GM12875 (cell line): ENCODE measurements at regions not wholly inside any gene's neighbourhood (a gene's known extent, or its start where the extent isn't known, plus 50 kb on each side); places are given as distances from the start of the nearest gene placed in this dataset.

Experiments used
- H3K4me3 ChIP-seq: one replicate; pipeline ENCODE4 v1.5.1; 2011; ENCODE audit warnings: low read depth, low read length, control low read depth
- TF ChIP-seq, protein P1 (sequence below): IDR thresholded peaks from 2 replicates; pipeline ENCODE4 v1.5.1; 2011; ENCODE audit warnings: low read depth, mild to moderate bottlenecking, control low read depth, inconsistent platforms, low read length, moderate library complexity, borderline replicate concordance; ENCODE audit not compliant: insufficient read depth

- no peak overlapping the region for H3K4me3 ChIP-seq
- TF ChIP-seq, protein P1, sequence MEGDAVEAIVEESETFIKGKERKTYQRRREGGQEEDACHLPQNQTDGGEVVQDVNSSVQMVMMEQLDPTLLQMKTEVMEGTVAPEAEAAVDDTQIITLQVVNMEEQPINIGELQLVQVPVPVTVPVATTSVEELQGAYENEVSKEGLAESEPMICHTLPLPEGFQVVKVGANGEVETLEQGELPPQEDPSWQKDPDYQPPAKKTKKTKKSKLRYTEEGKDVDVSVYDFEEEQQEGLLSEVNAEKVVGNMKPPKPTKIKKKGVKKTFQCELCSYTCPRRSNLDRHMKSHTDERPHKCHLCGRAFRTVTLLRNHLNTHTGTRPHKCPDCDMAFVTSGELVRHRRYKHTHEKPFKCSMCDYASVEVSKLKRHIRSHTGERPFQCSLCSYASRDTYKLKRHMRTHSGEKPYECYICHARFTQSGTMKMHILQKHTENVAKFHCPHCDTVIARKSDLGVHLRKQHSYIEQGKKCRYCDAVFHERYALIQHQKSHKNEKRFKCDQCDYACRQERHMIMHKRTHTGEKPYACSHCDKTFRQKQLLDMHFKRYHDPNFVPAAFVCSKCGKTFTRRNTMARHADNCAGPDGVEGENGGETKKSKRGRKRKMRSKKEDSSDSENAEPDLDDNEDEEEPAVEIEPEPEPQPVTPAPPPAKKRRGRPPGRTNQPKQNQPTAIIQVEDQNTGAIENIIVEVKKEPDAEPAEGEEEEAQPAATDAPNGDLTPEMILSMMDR: no peak
Measured at GRCh38 chr19:31784671-31785101, 435.4 kb upstream of the TSHZ3 start.

DNA sequence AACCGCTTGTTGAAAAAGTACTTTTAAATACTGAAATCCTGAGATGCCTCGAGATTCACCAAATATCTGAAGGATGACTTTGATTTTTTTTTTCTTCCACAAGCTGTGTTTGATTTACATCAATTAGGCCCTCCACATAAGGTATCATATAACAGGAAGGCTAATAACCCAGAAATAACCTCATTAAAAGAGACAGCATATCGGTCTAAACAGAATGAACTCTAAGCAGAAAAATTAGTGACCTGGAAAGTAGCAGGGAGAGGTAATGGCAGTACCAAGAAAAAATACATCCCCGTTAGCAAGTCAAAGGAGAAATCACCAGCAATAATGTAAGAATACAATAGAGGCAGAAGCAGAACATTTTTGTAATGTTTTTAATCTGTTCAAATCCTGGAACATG is 452.4 kb upstream of the TSHZ3 start:
- TF ChIP-seq, protein P1: no peak
- no peak overlapping the region for H3K4me3 ChIP-seq

DNA sequence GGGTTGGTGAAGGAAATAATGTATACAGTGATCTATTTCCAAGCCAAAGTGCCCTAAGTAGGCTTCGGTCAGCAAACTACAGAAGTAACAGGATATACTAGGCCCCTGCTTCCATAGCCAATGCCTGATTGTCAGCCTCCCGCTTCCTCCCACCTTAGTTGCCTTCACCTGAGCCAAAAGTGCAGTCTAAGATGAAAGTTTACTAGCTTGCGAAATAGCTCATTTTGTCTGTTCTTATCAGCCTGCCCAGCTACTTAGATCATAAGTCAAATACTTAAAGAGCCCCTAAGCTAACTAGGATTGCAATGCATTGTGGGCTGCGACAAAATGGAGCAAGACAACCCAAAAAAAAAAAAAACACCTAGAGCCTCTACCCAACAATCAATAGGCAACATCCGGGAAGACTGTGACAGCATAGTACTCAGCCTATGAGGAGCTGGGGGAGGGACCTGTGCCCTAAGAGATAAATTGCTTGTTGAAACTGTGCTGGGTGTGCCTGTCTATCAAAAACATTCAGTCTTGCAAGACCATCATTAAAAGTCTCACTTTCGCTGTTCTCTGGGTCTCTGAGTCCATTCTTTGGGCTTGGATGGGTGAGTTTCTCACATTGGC is 454.7 kb upstream of the TSHZ3 start:
- TF ChIP-seq, protein P1: no peak
- no peak overlapping the region for H3K4me3 ChIP-seq

DNA sequence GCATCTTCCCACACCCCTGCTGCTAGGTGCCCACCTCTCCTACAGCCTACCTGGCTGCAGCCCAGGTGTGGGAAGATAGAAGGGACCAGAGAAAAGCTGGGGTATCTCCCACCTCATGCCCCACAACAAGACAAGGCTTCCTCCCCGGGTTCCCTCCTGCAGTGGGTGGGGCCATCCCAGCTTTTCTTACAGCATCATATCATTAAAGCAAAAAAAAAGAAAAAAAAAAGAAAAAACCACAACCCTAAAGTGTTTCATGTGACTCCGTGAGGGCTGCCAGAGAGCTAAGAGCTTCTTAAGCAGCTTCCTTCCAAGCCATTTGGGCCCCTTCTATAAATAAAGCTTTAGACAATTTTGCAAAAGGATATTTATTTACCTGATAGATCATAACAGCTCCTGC is 455.4 kb upstream of the TSHZ3 start:
- TF ChIP-seq, protein P1: no peak
- no peak overlapping the region for H3K4me3 ChIP-seq

DNA sequence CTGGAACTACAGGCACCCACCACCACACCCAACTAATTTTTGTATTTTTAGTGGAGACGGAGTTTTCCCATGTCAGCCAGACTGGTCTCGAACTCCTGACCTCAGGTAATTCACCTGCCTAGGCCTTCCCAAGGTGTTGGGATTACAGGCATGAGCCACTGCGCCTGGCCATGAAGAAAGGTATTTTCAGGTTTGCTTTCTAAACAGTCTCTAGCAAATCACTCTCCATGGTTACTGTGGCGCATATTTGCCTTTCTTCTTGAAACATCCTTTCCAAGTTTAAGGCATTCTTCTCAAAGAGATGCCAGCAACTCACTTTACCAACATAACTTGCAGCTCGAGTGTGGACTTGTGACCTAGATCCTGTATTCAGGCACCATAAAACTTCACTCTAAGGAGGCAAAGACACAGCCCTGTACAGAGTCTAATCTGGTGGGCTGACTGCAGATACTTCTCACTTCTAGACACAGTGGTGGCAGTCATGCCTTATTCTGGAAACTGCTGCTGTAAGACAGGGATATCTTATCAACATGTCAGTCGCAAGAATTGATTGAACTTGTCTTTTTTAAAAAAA is 461.4 kb upstream of the TSHZ3 start:
- H3K4me3 ChIP-seq: no peak overlapping the region
- TF ChIP-seq, protein P1: no peak

DNA sequence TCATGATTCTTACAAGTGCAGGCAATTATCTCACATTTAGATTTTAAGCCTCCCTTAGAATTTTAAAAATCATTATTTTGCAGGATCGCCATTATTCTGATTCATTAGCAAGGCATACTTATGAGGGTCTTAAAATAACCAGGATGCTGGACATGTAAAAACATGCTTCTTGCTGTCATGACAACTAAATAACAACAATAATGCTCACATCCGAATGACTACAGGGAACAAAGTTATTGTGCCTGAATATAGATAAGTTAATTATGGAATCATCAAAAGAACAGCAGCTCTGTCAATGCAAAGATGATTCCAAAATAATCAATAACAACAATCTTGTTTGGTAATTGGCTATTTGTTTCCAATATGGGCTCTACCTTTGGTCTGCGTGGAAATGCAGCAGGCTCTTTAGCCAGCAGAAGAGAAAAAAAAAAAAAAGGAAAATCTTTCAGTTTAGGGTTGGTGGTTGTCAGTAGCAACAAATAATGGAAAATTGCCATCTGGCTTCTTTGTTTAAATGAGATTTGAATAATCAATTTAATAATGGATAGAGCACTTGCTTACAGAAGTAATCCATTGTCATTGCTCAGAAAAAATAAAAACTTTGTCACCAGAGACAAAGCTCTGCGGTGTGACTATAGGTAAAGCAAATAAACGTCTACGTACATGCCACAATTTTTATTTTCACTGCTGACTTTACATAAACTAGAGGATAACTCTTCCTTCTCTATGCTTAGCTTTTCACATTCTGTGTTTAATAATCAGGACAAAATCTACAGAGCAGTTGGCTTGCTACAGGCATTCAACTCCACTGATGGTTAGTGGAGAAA is 468.9 kb upstream of the TSHZ3 start:
- TF ChIP-seq, protein P1: no peak
- no peak overlapping the region for H3K4me3 ChIP-seq

GRCh38 chr19:31818798-31819105 is 469.5 kb upstream of the TSHZ3 start:
- TF ChIP-seq, protein P1: no peak
- H3K4me3 ChIP-seq: no peak overlapping the region
